GM23248 (cell line): ENCODE measurements at regions not wholly inside any gene's neighbourhood (a gene's known extent, or its start where the extent isn't known, plus 50 kb on each side); places are given as distances from the start of the nearest gene placed in this dataset.
"Not testable (repeated sequence)": the region's sequence is repeated elsewhere in the genome, so short reads cannot be mapped to it uniquely, and the experiment has no call there.

Experiments
- DNase-seq: peaks from one replicate; pipeline ENCODE4 v3.0.0-alpha.2; 2015
- H2AFZ ChIP-seq: fragments of 200-600 bp; sonication (generic); 2 replicates; pipeline ENCODE4 v1.6.1; 2016; ENCODE audit warnings: antibody characterized with exemption
- H3F3A ChIP-seq: fragments of 200-600 bp; sonication (generic); 2 replicates; pipeline ENCODE4 v1.6.1; 2016; ENCODE audit warnings: mild to moderate bottlenecking, antibody characterized with exemption, mixed run types; ENCODE audit not compliant: insufficient read depth
- H3K27ac ChIP-seq: fragments of 200-600 bp; sonication (generic); 2 replicates; pipeline ENCODE4 v1.5.1; 2016; ENCODE audit warnings: mild to moderate bottlenecking
- H3K27me3 ChIP-seq: fragments of 200-600 bp; sonication (generic); replicated peaks from 2 replicates; pipeline ENCODE4 v1.6.1; 2016; ENCODE audit warnings: mild to moderate bottlenecking; ENCODE audit not compliant: insufficient read depth
- H3K36me3 ChIP-seq: fragments of 200-600 bp; sonication (generic); 2 replicates; pipeline ENCODE4 v1.6.1; 2016; ENCODE audit warnings: low read depth, mild to moderate bottlenecking
- H3K4me1 ChIP-seq: fragments of 200-600 bp; sonication (generic); 2 replicates; pipeline ENCODE4 v1.6.1; 2016; ENCODE audit warnings: mild to moderate bottlenecking; ENCODE audit not compliant: insufficient read depth
- H3K4me2 ChIP-seq: fragments of 200-600 bp; sonication (generic); one replicate; pipeline ENCODE4 v1.6.1; 2016; ENCODE audit warnings: mild to moderate bottlenecking; ENCODE audit not compliant: unreplicated experiment
- H3K4me3 ChIP-seq: fragments of 200-600 bp; sonication (generic); 2 replicates; pipeline ENCODE4 v1.5.1; 2016; ENCODE audit warnings: mild to moderate bottlenecking
- H3K79me2 ChIP-seq: fragments of 200-600 bp; sonication (generic); 2 replicates; pipeline ENCODE4 v1.6.1; 2016; ENCODE audit warnings: mild to moderate bottlenecking; ENCODE audit not compliant: insufficient read depth
- H3K9ac ChIP-seq: fragments of 200-600 bp; sonication (generic); 2 replicates; pipeline ENCODE4 v1.6.1; 2016; ENCODE audit warnings: mild to moderate bottlenecking
- H3K9me2 ChIP-seq: fragments of 200-600 bp; sonication (generic); 2 replicates; pipeline ENCODE4 v1.6.1; 2016; ENCODE audit warnings: mixed run types, mild to moderate bottlenecking, moderate library complexity; ENCODE audit not compliant: insufficient read depth
- H3K9me3 ChIP-seq: fragments of 200-600 bp; sonication (generic); one replicate; pipeline ENCODE4 v1.6.1; 2017; ENCODE audit warnings: low read depth
- H4K20me1 ChIP-seq: fragments of 200-600 bp; sonication (generic); 2 replicates; pipeline ENCODE4 v1.6.0; 2016; ENCODE audit not compliant: insufficient read depth
- EZH2 ChIP-seq: fragments of 200-600 bp; sonication (generic); IDR thresholded peaks from 2 replicates; pipeline ENCODE4 v1.6.1; 2018; ENCODE audit warnings: antibody characterized with exemption, mild to moderate bottlenecking; ENCODE audit not compliant: insufficient read depth, poor library complexity, severe bottlenecking
- EZH2phosphoT487 ChIP-seq: fragments of 200-600 bp; sonication (generic); IDR thresholded peaks from 2 replicates; pipeline ENCODE4 v1.6.1; 2018; ENCODE audit warnings: antibody characterized with exemption, moderate library complexity, mild to moderate bottlenecking, low read depth; ENCODE audit not compliant: insufficient read depth
- WGBS, 2 experiments: methylation state at CpG; one replicate each; pipeline ENCODE4 v1.1.6; 2015 to 2017; ENCODE audit warnings: low lambda C conversion rate in 2 of 2, low coverage in 1 of 2; ENCODE audit errors: missing lambda C conversion rate in 2 of 2; 5-methylcytosine and 5-hydroxymethylcytosine counted together
- in situ Hi-C: fragments of 300-500 bp; cut with MboI; formaldehyde crosslinking; loops from 2 replicates; pipeline ENCODE4 v1.15.0; 2020

DNA sequence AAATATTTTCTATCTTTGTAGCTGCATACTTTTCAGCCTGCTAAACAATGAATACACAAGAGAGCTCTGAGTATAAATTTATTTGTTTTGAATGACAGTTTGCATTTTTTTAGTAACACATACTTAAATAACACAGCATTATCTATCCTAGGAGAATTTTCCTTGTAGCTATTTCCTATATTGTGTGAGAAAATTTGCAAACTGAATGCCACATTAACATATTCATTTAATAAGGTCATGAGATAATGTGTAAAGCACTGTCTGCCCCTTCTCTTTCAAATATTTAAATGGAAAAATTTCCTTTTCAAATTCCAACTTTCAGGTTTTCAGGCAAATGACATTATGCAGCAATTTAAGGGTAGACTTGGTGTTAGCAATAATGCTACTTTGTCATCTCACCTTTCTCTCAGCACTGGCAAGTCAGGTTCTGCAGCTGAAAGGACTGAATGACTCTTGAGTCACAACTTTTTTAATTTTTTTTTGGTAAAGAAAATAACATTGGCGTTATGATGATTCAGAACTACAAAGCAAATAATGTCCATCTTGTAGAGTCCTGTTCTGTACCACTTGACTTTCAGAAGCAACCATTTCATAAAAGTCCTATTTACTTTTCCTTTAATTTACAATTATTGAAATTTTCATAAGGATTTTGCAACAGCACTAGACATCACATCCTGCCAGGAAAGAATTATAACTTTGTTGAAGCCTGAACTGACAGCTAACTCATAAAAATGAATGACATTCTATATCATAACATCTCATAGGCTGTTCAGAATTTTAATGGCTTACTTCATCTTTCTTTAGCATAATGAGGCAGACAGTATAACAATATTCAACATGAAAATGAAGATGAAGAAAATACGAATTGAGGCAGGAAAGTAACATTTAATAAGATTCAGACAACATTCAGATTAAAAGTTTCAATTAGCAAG lies 681.6 kb upstream of the SEMA6D start:
- in situ Hi-C loops = no loop called here
- no peaks in the 10 kb centered on the region for H3K4me1 ChIP-seq
- H2AFZ ChIP-seq = no peak overlapping the region
- no peaks in the 10 kb centered on the region for H3K9me2 ChIP-seq
- no peaks in the 10 kb centered on the region for H3K9me3 ChIP-seq
- no peak for DNase-seq
- WGBS, 2 experiments = 6 to 15% methylated on average over 2 of the region's 2 CpGs
- H3K36me3 ChIP-seq = no peaks in the 10 kb centered on the region
- H3K4me3 ChIP-seq = no peak overlapping the region
- TF ChIP-seq EZH2phosphoT487 (no peak), EZH2 (no peak)
- no peak overlapping the region for H3K9ac ChIP-seq
- no peaks in the 10 kb centered on the region for H3K27me3 ChIP-seq
- no peak overlapping the region for H3K4me2 ChIP-seq
- H3F3A ChIP-seq = no peaks in the 10 kb centered on the region
- no peak overlapping the region for H3K27ac ChIP-seq
- H3K79me2 ChIP-seq = no peaks in the 10 kb centered on the region
- no peaks in the 10 kb centered on the region for H4K20me1 ChIP-seq

DNA sequence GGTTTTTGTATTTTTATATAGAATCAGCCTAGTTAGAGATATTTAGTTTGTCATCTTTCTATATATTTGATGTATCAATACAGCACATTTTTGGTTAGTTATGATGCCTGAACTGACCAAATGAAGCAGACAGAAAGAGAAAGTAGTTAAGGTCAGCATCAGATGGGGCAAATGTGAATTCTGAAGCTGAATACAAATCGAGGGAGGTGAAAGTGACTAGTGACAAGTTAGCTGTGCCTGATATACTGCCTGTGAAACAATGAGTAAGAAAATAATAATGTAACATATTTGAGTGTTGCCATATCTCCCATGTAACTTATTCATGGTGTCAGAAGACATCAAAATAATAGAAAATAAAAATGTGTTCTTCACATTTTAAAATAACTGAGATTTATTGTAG lies 680.3 kb upstream of the SEMA6D start:
- H2AFZ ChIP-seq = no peak overlapping the region
- H4K20me1 ChIP-seq = no peaks in the 10 kb centered on the region
- H3K4me1 ChIP-seq = no peaks in the 10 kb centered on the region
- no peak for DNase-seq
- in situ Hi-C loops = no loop called here
- H3K9ac ChIP-seq = no peak overlapping the region
- no peak overlapping the region for H3K4me3 ChIP-seq
- WGBS, 2 experiments = 0% methylated on average over 1 of the region's 1 CpG
- H3K4me2 ChIP-seq = no peak overlapping the region
- H3F3A ChIP-seq = no peaks in the 10 kb centered on the region
- H3K27me3 ChIP-seq = no peaks in the 10 kb centered on the region
- no peaks in the 10 kb centered on the region for H3K9me3 ChIP-seq
- H3K79me2 ChIP-seq = no peaks in the 10 kb centered on the region
- no peaks in the 10 kb centered on the region for H3K9me2 ChIP-seq
- TF ChIP-seq EZH2 (no peak), EZH2phosphoT487 (no peak)
- no peaks in the 10 kb centered on the region for H3K36me3 ChIP-seq
- H3K27ac ChIP-seq = no peak overlapping the region

DNA sequence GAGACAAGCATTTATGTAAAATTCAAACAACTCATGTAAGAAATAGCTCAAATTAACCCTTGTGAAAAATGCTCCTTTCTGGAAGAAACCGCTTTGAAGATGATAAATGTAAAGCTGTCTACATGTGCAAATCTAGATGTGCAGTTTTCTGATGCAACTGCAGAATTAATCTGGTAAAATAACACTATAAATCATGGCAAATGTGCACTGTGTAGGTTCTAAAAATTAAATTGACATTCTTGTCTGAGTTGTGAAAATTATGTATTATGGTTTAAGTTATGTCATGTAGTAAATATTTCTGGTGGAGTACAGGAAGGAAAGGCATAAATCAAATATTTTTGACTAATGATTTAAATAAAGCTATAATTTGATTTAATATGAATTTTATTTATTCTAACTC lies 678.1 kb upstream of the SEMA6D start:
- Histone ChIP-seq H3K27ac (no peak overlapping the region), H3K79me2 (no peaks in the 10 kb centered on the region), H3K4me2 (no peak overlapping the region), H3K9ac (no peak overlapping the region), H3K9me2 (no peaks in the 10 kb centered on the region), H3K4me1 (no peaks in the 10 kb centered on the region), H3K9me3 (no peaks in the 10 kb centered on the region), H4K20me1 (no peaks in the 10 kb centered on the region), H2AFZ (no peak overlapping the region), H3K36me3 (no peaks in the 10 kb centered on the region), H3K4me3 (no peak overlapping the region), H3F3A (no peaks in the 10 kb centered on the region), H3K27me3 (no peaks in the 10 kb centered on the region)
- no peak for DNase-seq
- WGBS, 2 experiments = 19 to 20% methylated on average over 1 of the region's 1 CpG
- in situ Hi-C loops = no loop called here
- no peak for TF ChIP-seq EZH2
- TF ChIP-seq EZH2phosphoT487 = no peak

GRCh38 chr15:47041301-47041700 lies 676.0 kb upstream of the SEMA6D start:
- Histone ChIP-seq H3K9me3 (no peaks in the 10 kb centered on the region), H3K79me2 (no peaks in the 10 kb centered on the region)
- WGBS, 2 experiments = 36% methylated on average over 1 of the region's 1 CpG

GRCh38 chr15:47047981-47048380 lies 669.3 kb upstream of the SEMA6D start:
- H3K36me3 ChIP-seq, H3K4me3 ChIP-seq, in situ Hi-C loops, H3F3A ChIP-seq, H3K9me3 ChIP-seq, H3K27ac ChIP-seq, H2AFZ ChIP-seq, H3K4me1 ChIP-seq, H3K79me2 ChIP-seq, H3K9ac ChIP-seq, H4K20me1 ChIP-seq, DNase-seq, H3K9me2 ChIP-seq, H3K4me2 ChIP-seq, H3K27me3 ChIP-seq: not testable (repeated sequence)

More at GRCh38 chr15:47041301-47041700, 676.0 kb upstream of the SEMA6D start:
- Histone ChIP-seq H2AFZ (no peak overlapping the region), H3K4me1 (no peaks in the 10 kb centered on the region), H3K27ac (no peak overlapping the region), H3K36me3 (no peaks in the 10 kb centered on the region), H4K20me1 (no peaks in the 10 kb centered on the region), H3K27me3 (no peaks in the 10 kb centered on the region), H3K4me2 (no peak overlapping the region), H3K9ac (no peak overlapping the region), H3K9me2 (no peaks in the 10 kb centered on the region), H3K4me3 (no peak overlapping the region), H3F3A (no peaks in the 10 kb centered on the region)
- TF ChIP-seq EZH2 (no peak), EZH2phosphoT487 (no peak)
- DNase-seq = no peak
- in situ Hi-C loops = no loop called here
